ENCODE measurements at regions not wholly inside any gene's neighbourhood (a gene's known extent, or its start where the extent isn't known, plus 50 kb on each side); places are given as distances from the start of the nearest gene placed in this dataset.
A peak's percentile ranks its signal among the peaks of the same experiment; 100 is the strongest.

GRCh38 chr10:4359003-4359402, 467.0 kb upstream of the AKR1E2 start:
- H3K27ac ChIP-seq (ENCODE audit: extremely low read depth, low read depth, low read length): no peak overlapping the region
- H3K4me1 ChIP-seq (ENCODE audit: control insufficient read depth, insufficient read depth, low read length): peaks cover 4% of the 10 kb centered on the region; the same call in 1 of the 2 replicates
- no peaks in the 10 kb centered on the region for H3K9me3 ChIP-seq (ENCODE audit: control insufficient read depth, insufficient read depth, low read depth, low read length)
- H3K4me3 ChIP-seq (ENCODE audit: low read depth, low read length): no peak overlapping the region
- ChIA-PET POLR2A (no interaction called here), CTCF (interaction anchor here (0.6 kb wide), 1 partner anchor 1739 kb away, joined by 3 read pairs; no protein-coding TSS in a partner anchor)
- TF ChIP-seq GLIS1 (tag by site-specific recombination; IDR thresholded peaks at IDR 0.05): peak; percentile 94
- peak; percentile 43 for TF ChIP-seq PRDM6 (tag by site-specific recombination; IDR thresholded peaks at IDR 0.05)
- peak; percentile 70 for TF ChIP-seq PRDM10 (tag by site-specific recombination; IDR thresholded peaks at IDR 0.05)
- TF ChIP-seq ZNF791 (tag by site-specific recombination; IDR thresholded peaks at IDR 0.05): no peak
- TF ChIP-seq ZNF777 (tag by site-specific recombination; IDR thresholded peaks at IDR 0.05; ENCODE audit: borderline replicate concordance): no peak
- no peaks in the 10 kb centered on the region for H3K36me3 ChIP-seq (ENCODE audit: control insufficient read depth in 2 of 2, insufficient read depth in 1 of 2, low read length in 2 of 2)

GRCh38 chr10:4357911-4358310, 468.1 kb upstream of the AKR1E2 start:
- Histone ChIP-seq H3K4me3 (ENCODE audit: low read depth, low read length) (no peak overlapping the region), H3K27ac (ENCODE audit: extremely low read depth, low read depth, low read length) (no peak overlapping the region), H3K36me3 (ENCODE audit: control insufficient read depth in 2 of 2, insufficient read depth in 1 of 2, low read length in 2 of 2) (no peaks in the 10 kb centered on the region), H3K4me1 (ENCODE audit: control insufficient read depth, insufficient read depth, low read length) (peaks cover 15% of the 10 kb centered on the region), H3K9me3 (ENCODE audit: control insufficient read depth, insufficient read depth, low read depth, low read length) (no peaks in the 10 kb centered on the region)
- ChIA-PET POLR2A (interaction anchor here (0.6 kb wide), 1 partner anchor 65 kb away, joined by 5 read pairs; no protein-coding TSS in a partner anchor), CTCF (interaction anchor here (0.9 to 1.5 kb wide), 3 partner anchors 14 to 69 kb away, joined by 3 read pairs; no protein-coding TSS in a partner anchor)
- TF ChIP-seq ZBTB21 (tag by site-specific recombination; IDR thresholded peaks at IDR 0.05): no peak
- no peak for TF ChIP-seq ZNF548 (tag by site-specific recombination; IDR thresholded peaks at IDR 0.05)
- no peak for TF ChIP-seq ZNF624 (tag by site-specific recombination; IDR thresholded peaks at IDR 0.05)
- TF ChIP-seq ZNF146 (tag by site-specific recombination; IDR thresholded peaks at IDR 0.05): 0 out of 2 replicates have a peak, but pooled peaks have one; percentile 10
- TF ChIP-seq ZNF555 (tag by site-specific recombination; conservative IDR thresholded peaks at IDR 0.05): no peak
- no peak for TF ChIP-seq ZNF433 (tag by site-specific recombination; IDR thresholded peaks at IDR 0.05; ENCODE audit: low read depth)

GRCh38 chr10:4355350-4355749, 470.7 kb upstream of the AKR1E2 start:
- Histone ChIP-seq H3K9me3 (ENCODE audit: control insufficient read depth, insufficient read depth, low read depth, low read length) (no peaks in the 10 kb centered on the region), H3K4me1 (ENCODE audit: control insufficient read depth, insufficient read depth, low read length) (peaks cover 22% of the 10 kb centered on the region), H3K36me3 (ENCODE audit: control insufficient read depth in 2 of 2, insufficient read depth in 1 of 2, low read length in 2 of 2) (no peaks in the 10 kb centered on the region), H3K4me3 (ENCODE audit: low read depth, low read length) (no peak overlapping the region), H3K27ac (ENCODE audit: extremely low read depth, low read depth, low read length) (no peak overlapping the region)
- ChIA-PET POLR2A (interaction anchor here (1.1 kb wide), 1 partner anchor 570 kb away, joined by 4 read pairs; the partner anchor contains the start of gene KLF6), CTCF (interaction anchor here (0.6 to 1.1 kb wide), 3 partner anchors 11 to 1115 kb away, joined by 3 read pairs; no protein-coding TSS in a partner anchor)
- TF ChIP-seq ZNF626 (tag by site-specific recombination; IDR thresholded peaks at IDR 0.05) (no peak), SCRT1 (tag by site-specific recombination; IDR thresholded peaks at IDR 0.05; ENCODE audit: borderline replicate concordance) (no peak), ZNF639 (tag by site-specific recombination; IDR thresholded peaks at IDR 0.05) (no peak), ZNF610 (tag by site-specific recombination; IDR thresholded peaks at IDR 0.05; ENCODE audit: borderline replicate concordance) (no peak), ZBTB20 (tag by site-specific recombination; IDR thresholded peaks at IDR 0.05) (no peak), ZNF184 (tag by site-specific recombination; IDR thresholded peaks at IDR 0.05) (no peak), ZNF37A (tag by site-specific recombination; IDR thresholded peaks at IDR 0.05) (no peak), ZNF549 (tag by site-specific recombination; IDR thresholded peaks at IDR 0.05) (no peak), ZFHX2 (tag by site-specific recombination; conservative IDR thresholded peaks at IDR 0.05) (no peak), ZNF621 (tag by site-specific recombination; IDR thresholded peaks at IDR 0.05) (no peak), ZNF426 (tag by site-specific recombination; IDR thresholded peaks at IDR 0.05) (no peak), REPIN1 (tag by site-specific recombination; IDR thresholded peaks at IDR 0.05; ENCODE audit: low read depth) (no peak), SCRT2 (tag by site-specific recombination; IDR thresholded peaks at IDR 0.05) (no peak), ZNF785 (tag by site-specific recombination; IDR thresholded peaks at IDR 0.05) (no peak), ZNF768 (tag by site-specific recombination; IDR thresholded peaks at IDR 0.05) (no peak)
